ENCODE measurements at regions not wholly inside any gene's neighbourhood (a gene's known extent, or its start where the extent isn't known, plus 50 kb on each side); places are given as distances from the start of the nearest gene placed in this dataset.

GRCh38 chr10:37474645-37475044 lies 349.2 kb downstream of the ANKRD30A start:
- TF ChIP-seq EZH2phosphoT487 (IDR thresholded peaks at IDR 0.05; ENCODE audit: borderline replicate concordance) = no peak
- TF ChIP-seq, protein P1, sequence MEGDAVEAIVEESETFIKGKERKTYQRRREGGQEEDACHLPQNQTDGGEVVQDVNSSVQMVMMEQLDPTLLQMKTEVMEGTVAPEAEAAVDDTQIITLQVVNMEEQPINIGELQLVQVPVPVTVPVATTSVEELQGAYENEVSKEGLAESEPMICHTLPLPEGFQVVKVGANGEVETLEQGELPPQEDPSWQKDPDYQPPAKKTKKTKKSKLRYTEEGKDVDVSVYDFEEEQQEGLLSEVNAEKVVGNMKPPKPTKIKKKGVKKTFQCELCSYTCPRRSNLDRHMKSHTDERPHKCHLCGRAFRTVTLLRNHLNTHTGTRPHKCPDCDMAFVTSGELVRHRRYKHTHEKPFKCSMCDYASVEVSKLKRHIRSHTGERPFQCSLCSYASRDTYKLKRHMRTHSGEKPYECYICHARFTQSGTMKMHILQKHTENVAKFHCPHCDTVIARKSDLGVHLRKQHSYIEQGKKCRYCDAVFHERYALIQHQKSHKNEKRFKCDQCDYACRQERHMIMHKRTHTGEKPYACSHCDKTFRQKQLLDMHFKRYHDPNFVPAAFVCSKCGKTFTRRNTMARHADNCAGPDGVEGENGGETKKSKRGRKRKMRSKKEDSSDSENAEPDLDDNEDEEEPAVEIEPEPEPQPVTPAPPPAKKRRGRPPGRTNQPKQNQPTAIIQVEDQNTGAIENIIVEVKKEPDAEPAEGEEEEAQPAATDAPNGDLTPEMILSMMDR (conservative IDR thresholded peaks at IDR 0.05; ENCODE audit: low read length) = no peak

Measured in Loucy (cell line).